SK-MEL-5 (cell line): ENCODE measurements at regions not wholly inside any gene's neighbourhood (a gene's known extent, or its start where the extent isn't known, plus 50 kb on each side); places are given as distances from the start of the nearest gene placed in this dataset.

ENCODE experiments used
- DNase-seq: peaks from one replicate; pipeline ENCODE4 v3.0.0-alpha.2; 2016; ENCODE audit warnings: low read depth, low spot score
- in situ Hi-C: cut with HindIII; loops from 2 replicates; pipeline ENCODE4 v1.10.0; 2016; ENCODE audit warnings: low sequenced_read_pairs, high pct_unique_total_duplicates, low pct_unique_long_range_greater_than_20kb

GRCh38 chr4:81954271-81954670 lies 419.5 kb downstream of the HNRNPD start:
- DNase-seq: no peak
- in situ Hi-C loops: no loop called here

GRCh38 chr4:81951891-81952455 lies 421.8 kb downstream of the HNRNPD start:
- DNase-seq: no peak
- in situ Hi-C loops: no loop called here

GRCh38 chr4:81946996-81947395 lies 426.8 kb downstream of the HNRNPD start:
- in situ Hi-C loops: no loop called here
- no peak for DNase-seq

GRCh38 chr4:81930506-81931238 lies 443.1 kb downstream of the HNRNPD start:
- no peak for DNase-seq
- in situ Hi-C loops: no loop called here

GRCh38 chr4:81923140-81923539 lies 450.7 kb downstream of the HNRNPD start:
- no peak for DNase-seq
- in situ Hi-C loops: no loop called here

GRCh38 chr4:81922313-81922712 lies 450.6 kb upstream of the RASGEF1B start:
- in situ Hi-C loops: no loop called here
- no peak for DNase-seq

GRCh38 chr4:81921751-81922159 lies 450.0 kb upstream of the RASGEF1B start:
- in situ Hi-C loops: no loop called here
- DNase-seq: no peak

GRCh38 chr4:81919810-81920209 lies 448.1 kb upstream of the RASGEF1B start:
- no peak for DNase-seq
- in situ Hi-C loops: no loop called here

GRCh38 chr4:81919223-81919622 lies 447.5 kb upstream of the RASGEF1B start:
- in situ Hi-C loops: no loop called here
- peak; percentile 61 for DNase-seq

- in situ Hi-C loops: no loop called here
- DNase-seq: no peak
Observed at GRCh38 chr4:81915430-81915829, 443.7 kb upstream of the RASGEF1B start.

GRCh38 chr4:81914623-81915022 lies 442.9 kb upstream of the RASGEF1B start:
- in situ Hi-C loops: no loop called here
- no peak for DNase-seq

- in situ Hi-C loops: no loop called here
- DNase-seq: peak; percentile 66
Observed at GRCh38 chr4:81913427-81913879, 441.7 kb upstream of the RASGEF1B start.

GRCh38 chr4:81912376-81913030 lies 440.8 kb upstream of the RASGEF1B start:
- DNase-seq: no peak
- in situ Hi-C loops: no loop called here

GRCh38 chr4:81906905-81907304 lies 435.2 kb upstream of the RASGEF1B start:
- in situ Hi-C loops: no loop called here
- no peak for DNase-seq

GRCh38 chr4:81905971-81906370 lies 434.3 kb upstream of the RASGEF1B start:
- no peak for DNase-seq
- in situ Hi-C loops: no loop called here

- in situ Hi-C loops: no loop called here
- no peak for DNase-seq
Observed at GRCh38 chr4:81904121-81904520, 432.4 kb upstream of the RASGEF1B start.

GRCh38 chr4:81903212-81903611 lies 431.5 kb upstream of the RASGEF1B start:
- in situ Hi-C loops: no loop called here
- DNase-seq: no peak

- in situ Hi-C loops: no loop called here
- DNase-seq: no peak
Observed at GRCh38 chr4:81898862-81899504, 427.3 kb upstream of the RASGEF1B start.
